AG04450 (cell line): ENCODE measurements at regions not wholly inside any gene's neighbourhood (a gene's known extent, or its start where the extent isn't known, plus 50 kb on each side); places are given as distances from the start of the nearest gene placed in this dataset.

Source experiments
- CTCF ChIA-PET: fragments of 300-600, 350-600 bp; formaldehyde crosslinking; extraction: SDS; loops from one replicate; lab custom pipeline; 2022; ENCODE audit warnings: antibody characterized with exemption, inconsistent platforms; lab: Charles Lee
- POLR2A ChIA-PET: fragments of 350-600 bp; formaldehyde crosslinking; extraction: SDS; loops from one replicate; lab custom pipeline; 2021; ENCODE audit warnings: antibody characterized with exemption, inconsistent platforms; lab: Yijun Ruan, JAX
- DNase-seq: peaks from one replicate; pipeline ENCODE4 v3.0.0-alpha.2; 2011; ENCODE audit warnings: low read depth, low spot score
- H3K27ac ChIP-seq: one replicate; pipeline ENCODE4 v1.5.1; 2012; ENCODE audit warnings: low read depth, low read length, control low read depth
- H3K27me3 ChIP-seq: one replicate; pipeline ENCODE4 v1.6.0; 2012; ENCODE audit warnings: low read length; ENCODE audit not compliant: control insufficient read depth, insufficient read depth
- H3K4me3 ChIP-seq: 2 replicates; pipeline ENCODE4 v1.5.1; 2011; ENCODE audit warnings: mild to moderate bottlenecking, low read depth, low read length, control low read depth
- H3K9me3 ChIP-seq: 2 replicates; pipeline ENCODE4 v1.5.1; 2012; ENCODE audit warnings: low read length; ENCODE audit not compliant: control insufficient read depth, insufficient read depth
- TF ChIP-seq, protein P1 (sequence below): IDR thresholded peaks from 2 replicates; pipeline ENCODE4 v1.5.1; 2011; ENCODE audit warnings: low read depth, low read length, control low read depth, inconsistent platforms

DNA sequence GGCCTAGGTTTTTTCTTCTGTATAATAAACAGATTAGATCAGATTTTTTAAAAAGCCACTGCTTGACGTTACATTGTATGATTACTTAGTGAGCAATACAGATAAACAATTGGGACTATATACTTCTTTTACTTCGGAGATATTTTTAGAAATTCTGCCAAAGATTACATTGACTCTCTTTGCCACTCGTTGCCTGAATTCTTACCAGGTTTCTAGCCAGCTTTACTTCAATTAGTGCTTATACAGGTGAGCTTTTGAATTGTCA lies 156.6 kb downstream of the HAUS1 start:
- Histone ChIP-seq H3K27me3 (no peaks in the 10 kb centered on the region), H3K9me3 (no peaks in the 10 kb centered on the region), H3K4me3 (no peak overlapping the region), H3K27ac (peak overlapping the region; percentile 83)
- TF ChIP-seq, protein P1, sequence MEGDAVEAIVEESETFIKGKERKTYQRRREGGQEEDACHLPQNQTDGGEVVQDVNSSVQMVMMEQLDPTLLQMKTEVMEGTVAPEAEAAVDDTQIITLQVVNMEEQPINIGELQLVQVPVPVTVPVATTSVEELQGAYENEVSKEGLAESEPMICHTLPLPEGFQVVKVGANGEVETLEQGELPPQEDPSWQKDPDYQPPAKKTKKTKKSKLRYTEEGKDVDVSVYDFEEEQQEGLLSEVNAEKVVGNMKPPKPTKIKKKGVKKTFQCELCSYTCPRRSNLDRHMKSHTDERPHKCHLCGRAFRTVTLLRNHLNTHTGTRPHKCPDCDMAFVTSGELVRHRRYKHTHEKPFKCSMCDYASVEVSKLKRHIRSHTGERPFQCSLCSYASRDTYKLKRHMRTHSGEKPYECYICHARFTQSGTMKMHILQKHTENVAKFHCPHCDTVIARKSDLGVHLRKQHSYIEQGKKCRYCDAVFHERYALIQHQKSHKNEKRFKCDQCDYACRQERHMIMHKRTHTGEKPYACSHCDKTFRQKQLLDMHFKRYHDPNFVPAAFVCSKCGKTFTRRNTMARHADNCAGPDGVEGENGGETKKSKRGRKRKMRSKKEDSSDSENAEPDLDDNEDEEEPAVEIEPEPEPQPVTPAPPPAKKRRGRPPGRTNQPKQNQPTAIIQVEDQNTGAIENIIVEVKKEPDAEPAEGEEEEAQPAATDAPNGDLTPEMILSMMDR = no peak
- peak; percentile 18 for DNase-seq
- ChIA-PET CTCF (interaction anchor here (1.1 to 3.6 kb wide), 3 partner anchors 11 to 88 kb away, joined by 3 to 30 read pairs (median 3); a partner anchor contains a TSS), POLR2A (interaction anchor here (1.2 kb wide), 1 partner anchor 20 kb away, joined by 5 read pairs; no protein-coding TSS in a partner anchor)

DNA sequence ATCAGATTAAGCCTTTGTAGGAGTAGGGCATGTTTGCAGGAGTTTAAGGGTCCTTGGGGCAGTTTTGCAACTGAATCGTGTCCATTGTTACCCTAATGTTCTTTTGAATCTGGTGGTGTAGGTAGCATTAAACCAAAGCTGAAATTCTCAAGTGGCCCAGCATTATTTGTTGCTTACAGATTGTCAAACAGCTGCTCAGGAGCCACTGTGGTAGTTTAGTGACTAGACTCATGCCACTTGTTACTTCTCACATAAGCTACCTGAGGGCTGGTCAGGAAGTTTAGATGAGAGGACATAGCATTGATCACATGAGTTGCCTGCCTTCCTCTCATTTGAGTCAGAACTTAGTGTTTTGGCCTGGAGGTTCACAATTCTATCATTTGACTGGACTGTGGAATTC lies 157.6 kb downstream of the HAUS1 start:
- TF ChIP-seq, protein P1 = no peak
- ChIA-PET POLR2A (no interaction called here), CTCF (interaction anchor here (1.4 to 3.6 kb wide), 3 partner anchors 19 to 396 kb away, joined by 4 to 30 read pairs (median 8); a partner anchor contains a TSS)
- DNase-seq = no peak
- no peaks in the 10 kb centered on the region for H3K27me3 ChIP-seq
- H3K4me3 ChIP-seq = no peak overlapping the region
- H3K9me3 ChIP-seq = no peaks in the 10 kb centered on the region
- no peak overlapping the region for H3K27ac ChIP-seq

DNA sequence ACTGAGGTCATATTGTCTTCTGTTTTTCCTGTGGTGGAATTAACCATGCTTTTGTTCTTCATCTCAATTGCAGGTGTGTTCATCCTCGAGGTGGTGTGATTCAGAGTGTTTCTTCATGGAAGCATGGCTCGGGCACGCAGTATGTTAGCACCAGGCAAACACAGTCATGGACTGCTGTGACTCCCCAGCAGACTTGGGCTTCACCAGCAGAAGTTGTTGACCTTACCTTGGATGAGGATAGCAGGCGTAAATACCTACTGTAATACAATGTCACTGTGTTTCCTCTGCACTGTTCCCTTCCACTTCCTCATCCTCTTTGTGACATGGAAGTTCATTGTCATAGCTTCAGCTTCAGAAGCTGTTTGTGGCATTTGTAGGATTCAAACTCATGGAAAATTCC lies 158.7 kb downstream of the HAUS1 start:
- TF ChIP-seq, protein P1 = no peak
- H3K4me3 ChIP-seq = no peak overlapping the region
- CTCF ChIA-PET = interaction anchor here (1.4 to 3.7 kb wide), 4 partner anchors 18 to 395 kb away, joined by 4 to 30 read pairs (median 12); a partner anchor contains a TSS
- no peak for DNase-seq
- POLR2A ChIA-PET = no interaction called here
- no peaks in the 10 kb centered on the region for H3K27me3 ChIP-seq
- H3K9me3 ChIP-seq = no peaks in the 10 kb centered on the region
- no peak overlapping the region for H3K27ac ChIP-seq

DNA sequence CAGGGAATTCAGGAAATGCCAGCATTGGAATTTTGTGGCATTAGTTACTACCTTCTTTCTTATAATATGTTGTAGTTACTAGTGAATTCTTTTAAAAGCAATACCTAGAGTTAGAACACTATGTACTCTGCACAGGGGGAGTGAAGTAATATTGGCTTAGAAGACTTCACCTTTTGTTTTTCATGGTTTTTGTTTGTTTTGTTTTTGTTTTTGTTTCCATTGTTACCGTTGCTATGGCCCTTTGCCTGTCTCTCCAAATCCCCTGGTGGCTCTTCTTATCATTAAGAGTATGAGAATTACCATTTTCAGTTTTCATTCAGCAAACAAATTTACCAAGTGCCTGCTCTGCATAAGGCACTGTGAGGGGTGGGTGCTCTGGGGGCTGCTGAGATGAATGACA lies 160.1 kb downstream of the HAUS1 start:
- Histone ChIP-seq H3K4me3 (no peak overlapping the region), H3K27ac (no peak overlapping the region), H3K9me3 (no peaks in the 10 kb centered on the region), H3K27me3 (no peaks in the 10 kb centered on the region)
- no peak for DNase-seq
- TF ChIP-seq, protein P1 = no peak
- ChIA-PET CTCF (interaction anchor here (0.8 to 3.7 kb wide), 3 partner anchors 17 to 394 kb away, joined by 3 to 16 read pairs (median 5); a partner anchor contains a TSS), POLR2A (no interaction called here)

DNA sequence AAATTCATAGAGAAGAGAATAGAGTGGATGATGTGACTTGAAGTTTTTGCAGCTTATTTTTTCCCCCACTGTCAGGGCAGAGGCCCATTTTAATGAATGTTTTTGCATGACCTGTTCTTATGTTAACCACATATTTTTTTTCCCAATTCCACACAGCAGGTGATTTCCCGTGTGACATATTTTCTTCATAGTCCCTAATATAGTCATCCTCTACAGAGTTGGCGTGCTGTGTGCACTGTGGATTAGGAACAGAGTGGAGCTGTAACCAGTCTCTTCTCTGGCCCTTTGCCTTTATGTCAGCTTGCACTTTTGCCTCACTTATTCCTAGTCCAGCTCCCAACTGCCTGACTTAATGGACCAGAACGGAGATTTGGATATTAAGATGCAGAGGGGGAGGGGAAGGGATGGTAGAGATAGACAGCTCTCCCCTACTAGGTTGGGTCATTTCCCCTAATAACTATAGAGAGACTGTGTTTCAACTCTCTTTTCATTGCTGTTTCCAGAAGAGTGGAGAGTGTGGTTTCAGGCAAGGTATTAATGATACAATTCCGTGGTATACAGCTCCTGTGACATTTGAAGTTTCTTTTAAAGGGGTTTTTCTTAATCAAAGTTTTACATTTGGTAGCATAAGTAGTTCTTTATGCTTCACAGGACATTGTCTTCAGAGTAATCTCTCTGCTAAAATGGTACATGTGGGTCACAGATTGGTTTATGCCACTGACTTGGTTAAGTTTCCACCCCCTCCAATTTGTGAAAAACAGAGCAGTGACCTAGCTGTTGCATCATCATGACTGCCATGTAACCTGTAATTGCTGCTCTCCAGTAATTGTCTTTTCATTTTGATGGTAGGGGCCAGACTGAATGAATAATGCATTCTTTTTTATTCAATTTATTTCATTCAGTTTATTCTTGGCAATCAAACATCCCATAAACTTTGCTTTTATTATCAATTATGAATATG lies 161.3 kb downstream of the HAUS1 start:
- Histone ChIP-seq H3K4me3 (no peak overlapping the region), H3K27me3 (no peaks in the 10 kb centered on the region), H3K9me3 (no peaks in the 10 kb centered on the region), H3K27ac (no peak overlapping the region)
- POLR2A ChIA-PET = no interaction called here
- TF ChIP-seq, protein P1 = no peak
- DNase-seq = no peak
- CTCF ChIA-PET = interaction anchor here (1.0 to 3.7 kb wide), 2 partner anchors 16 to 92 kb away, joined by 5 to 16 read pairs; a partner anchor contains a TSS
